ENCODE measurements at regions not wholly inside any gene's neighbourhood (a gene's known extent, or its start where the extent isn't known, plus 50 kb on each side); places are given as distances from the start of the nearest gene placed in this dataset.

DNA sequence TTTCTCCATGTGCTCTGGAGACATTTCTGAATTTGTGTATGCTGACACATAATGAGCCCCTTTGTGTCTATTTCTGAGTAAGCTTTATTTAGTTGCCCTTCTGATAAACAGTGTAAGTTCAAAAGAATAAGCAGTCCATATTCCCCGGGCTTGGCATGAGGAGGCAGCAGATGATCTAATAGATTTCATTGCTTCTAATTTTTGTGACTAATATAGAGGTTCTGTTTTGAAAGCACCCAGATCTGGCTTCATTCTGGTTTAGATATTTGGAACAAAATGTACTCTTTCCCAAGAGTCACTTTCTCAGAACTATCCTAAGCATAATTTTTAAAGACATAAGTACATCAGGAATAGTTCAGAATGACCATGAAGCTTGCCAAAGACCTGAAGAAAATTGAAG is 290.9 kb downstream of the BTG1 start:
- Histone ChIP-seq H3K9me3 (no peaks in the 10 kb centered on the region), H3K27ac (peak overlapping the region; percentile 47), H3K4me1 (peaks cover 30% of the 10 kb centered on the region), H3K36me3 (no peaks in the 10 kb centered on the region), H3K27me3 (no peaks in the 10 kb centered on the region), H3K4me3 (no peak overlapping the region)
- no peak for DNase-seq (ENCODE audit: extremely low spot score in 2 of 2)
- peak; percentile 15 to 85 for TF ChIP-seq POLR2AphosphoS5 (IDR thresholded peaks at IDR 0.05; ENCODE audit: insufficient read depth in 1 of 2, low read depth in 1 of 2)
- TF ChIP-seq, protein P1, sequence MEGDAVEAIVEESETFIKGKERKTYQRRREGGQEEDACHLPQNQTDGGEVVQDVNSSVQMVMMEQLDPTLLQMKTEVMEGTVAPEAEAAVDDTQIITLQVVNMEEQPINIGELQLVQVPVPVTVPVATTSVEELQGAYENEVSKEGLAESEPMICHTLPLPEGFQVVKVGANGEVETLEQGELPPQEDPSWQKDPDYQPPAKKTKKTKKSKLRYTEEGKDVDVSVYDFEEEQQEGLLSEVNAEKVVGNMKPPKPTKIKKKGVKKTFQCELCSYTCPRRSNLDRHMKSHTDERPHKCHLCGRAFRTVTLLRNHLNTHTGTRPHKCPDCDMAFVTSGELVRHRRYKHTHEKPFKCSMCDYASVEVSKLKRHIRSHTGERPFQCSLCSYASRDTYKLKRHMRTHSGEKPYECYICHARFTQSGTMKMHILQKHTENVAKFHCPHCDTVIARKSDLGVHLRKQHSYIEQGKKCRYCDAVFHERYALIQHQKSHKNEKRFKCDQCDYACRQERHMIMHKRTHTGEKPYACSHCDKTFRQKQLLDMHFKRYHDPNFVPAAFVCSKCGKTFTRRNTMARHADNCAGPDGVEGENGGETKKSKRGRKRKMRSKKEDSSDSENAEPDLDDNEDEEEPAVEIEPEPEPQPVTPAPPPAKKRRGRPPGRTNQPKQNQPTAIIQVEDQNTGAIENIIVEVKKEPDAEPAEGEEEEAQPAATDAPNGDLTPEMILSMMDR (IDR thresholded peaks at IDR 0.05) = no peak
- intact Hi-C loops (cut with DNase I) = no loop called here

DNA sequence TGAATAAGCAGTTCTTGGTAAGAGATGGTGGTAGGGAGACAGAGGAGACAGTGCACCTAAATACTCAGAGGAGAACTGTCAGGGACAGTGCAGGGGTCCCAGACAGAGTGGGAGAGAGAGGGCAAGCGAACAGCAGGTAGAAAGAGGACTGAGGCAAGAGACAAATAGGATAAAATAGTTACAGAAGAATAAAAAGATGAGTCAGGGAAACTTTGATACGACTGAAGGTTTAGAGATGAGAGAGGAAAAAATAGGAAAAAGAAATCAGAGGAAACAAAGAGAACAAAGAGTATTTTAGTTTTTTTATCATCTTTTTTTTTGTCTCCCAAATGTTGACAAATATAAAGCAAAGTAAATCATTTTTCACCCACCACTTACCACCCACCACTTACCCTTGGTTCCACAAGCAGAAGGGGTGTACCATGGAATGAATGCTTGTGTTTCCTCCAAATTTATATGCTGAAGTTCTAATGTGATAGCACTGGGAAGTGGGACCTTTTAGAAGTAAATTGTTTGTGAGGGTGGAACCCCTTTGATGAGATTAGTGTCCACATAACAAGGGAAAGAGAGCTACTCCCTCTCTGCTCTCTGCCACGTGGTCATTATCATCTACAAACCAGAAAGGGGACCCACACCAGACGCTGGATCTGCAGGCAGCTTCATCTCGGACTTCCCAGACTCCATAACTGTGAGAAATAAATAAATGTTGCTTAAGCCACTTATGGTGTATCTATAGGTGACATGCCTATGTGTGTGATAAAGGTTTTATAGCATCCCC is 292.1 kb downstream of the BTG1 start:
- H3K27me3 ChIP-seq = no peaks in the 10 kb centered on the region
- H3K36me3 ChIP-seq = no peaks in the 10 kb centered on the region
- H3K4me3 ChIP-seq = no peak overlapping the region
- H3K27ac ChIP-seq = peak overlapping the region; percentile 60
- no peak for DNase-seq (ENCODE audit: extremely low spot score in 2 of 2)
- no peaks in the 10 kb centered on the region for H3K9me3 ChIP-seq
- peaks cover 30% of the 10 kb centered on the region for H3K4me1 ChIP-seq
- TF ChIP-seq POLR2AphosphoS5 (IDR thresholded peaks at IDR 0.05; ENCODE audit: insufficient read depth in 1 of 2, low read depth in 1 of 2) = no peak
- TF ChIP-seq, protein P1 (IDR thresholded peaks at IDR 0.05) = no peak
- TF ChIP-seq POLR2A (IDR thresholded peaks at IDR 0.05) = no peak
- intact Hi-C loops (cut with DNase I) = no loop called here

DNA sequence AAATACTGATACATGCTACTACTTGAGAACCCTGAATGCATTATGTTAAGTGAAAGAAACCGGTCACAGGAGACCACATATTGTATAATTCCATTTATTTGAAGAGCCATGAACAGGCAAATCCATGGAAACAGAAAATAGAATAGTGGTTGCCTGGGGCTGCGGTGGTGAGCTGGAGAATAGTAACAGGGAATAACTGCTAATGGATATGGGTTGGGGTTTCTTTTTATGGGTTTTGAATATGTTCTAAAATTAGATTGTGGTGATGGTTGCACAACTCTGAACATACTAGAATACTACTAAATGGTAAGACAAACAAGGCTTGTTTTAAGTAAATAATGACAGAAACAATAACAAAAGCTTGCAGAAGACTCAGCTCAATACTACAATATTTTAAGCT is 293.0 kb downstream of the BTG1 start:
- H3K36me3 ChIP-seq = no peaks in the 10 kb centered on the region
- no peak for TF ChIP-seq POLR2AphosphoS5 (IDR thresholded peaks at IDR 0.05; ENCODE audit: insufficient read depth in 1 of 2, low read depth in 1 of 2)
- TF ChIP-seq, protein P1 (IDR thresholded peaks at IDR 0.05) = no peak
- TF ChIP-seq POLR2A (IDR thresholded peaks at IDR 0.05) = no peak
- DNase-seq (ENCODE audit: extremely low spot score in 2 of 2) = no peak
- no peaks in the 10 kb centered on the region for H3K9me3 ChIP-seq
- H3K27ac ChIP-seq = peak overlapping the region; percentile 60
- peaks cover 30% of the 10 kb centered on the region for H3K4me1 ChIP-seq
- no peak overlapping the region for H3K4me3 ChIP-seq
- no peaks in the 10 kb centered on the region for H3K27me3 ChIP-seq
- intact Hi-C loops (cut with DNase I) = no loop called here

DNA sequence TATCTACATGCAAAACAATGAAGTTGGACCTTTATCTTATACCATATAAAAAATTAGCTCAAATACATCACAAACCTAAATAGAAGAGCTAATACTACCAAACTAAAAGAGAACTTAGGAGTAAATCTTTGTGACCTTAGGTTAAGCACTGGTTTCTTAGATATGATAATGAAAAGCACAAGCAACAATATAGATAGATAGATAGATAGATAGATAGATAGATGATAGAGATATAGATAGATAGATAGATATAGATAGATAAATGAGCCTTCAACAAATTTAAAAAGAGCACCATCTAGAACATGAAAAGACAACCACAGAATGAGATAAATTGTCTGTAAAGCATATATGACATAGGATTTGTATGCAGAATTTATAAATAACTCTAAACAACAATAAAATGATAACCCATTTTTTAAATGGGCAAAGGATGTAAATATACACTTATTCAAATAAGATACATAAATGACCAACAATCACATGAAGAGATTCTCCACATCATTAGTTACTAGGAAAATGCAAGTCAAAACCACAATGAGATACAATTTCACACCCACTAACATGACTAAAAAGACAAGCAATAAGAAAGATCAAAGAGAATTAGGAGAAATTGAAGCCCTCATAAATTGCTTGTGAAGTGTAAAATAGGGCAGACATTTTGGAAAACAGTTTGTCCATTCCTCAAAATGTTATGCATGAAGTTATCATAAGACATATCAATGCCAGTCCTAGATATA is 293.7 kb downstream of the BTG1 start:
- Histone ChIP-seq H3K27me3 (no peaks in the 10 kb centered on the region), H3K27ac (no peak overlapping the region), H3K9me3 (no peaks in the 10 kb centered on the region), H3K4me1 (peaks cover 30% of the 10 kb centered on the region), H3K36me3 (no peaks in the 10 kb centered on the region), H3K4me3 (no peak overlapping the region)
- DNase-seq (ENCODE audit: extremely low spot score in 2 of 2) = no peak
- intact Hi-C loops (cut with DNase I) = no loop called here
- no peak for TF ChIP-seq POLR2AphosphoS5 (IDR thresholded peaks at IDR 0.05; ENCODE audit: insufficient read depth in 1 of 2, low read depth in 1 of 2)
- no peak for TF ChIP-seq POLR2A (IDR thresholded peaks at IDR 0.05)
- TF ChIP-seq, protein P1 (IDR thresholded peaks at IDR 0.05) = no peak
